Mammary epithelial cell (primary cell): ENCODE measurements at regions not wholly inside any gene's neighbourhood (a gene's known extent, or its start where the extent isn't known, plus 50 kb on each side); places are given as distances from the start of the nearest gene placed in this dataset.

Experiments
- EZH2 ChIP-seq: IDR thresholded peaks from 2 replicates; pipeline ENCODE4 v1.6.1; 2012; ENCODE audit warnings: low read length, inconsistent platforms, borderline replicate concordance
- TF ChIP-seq, protein P1 (sequence below), 2 donors: IDR thresholded peaks in 1 of 2; conservative IDR thresholded peaks in 1 of 2; 2 replicates each; pipeline ENCODE4 v1.5.1; 2011 to 2012; ENCODE audit warnings: inconsistent platforms in 2 of 2, low read length in 2 of 2, mild to moderate bottlenecking in 2 of 2, control low read depth in 1 of 2, low read depth in 1 of 2; ENCODE audit not compliant: insufficient read depth in 1 of 2; ENCODE audit errors: extremely low read depth in 1 of 2

DNA sequence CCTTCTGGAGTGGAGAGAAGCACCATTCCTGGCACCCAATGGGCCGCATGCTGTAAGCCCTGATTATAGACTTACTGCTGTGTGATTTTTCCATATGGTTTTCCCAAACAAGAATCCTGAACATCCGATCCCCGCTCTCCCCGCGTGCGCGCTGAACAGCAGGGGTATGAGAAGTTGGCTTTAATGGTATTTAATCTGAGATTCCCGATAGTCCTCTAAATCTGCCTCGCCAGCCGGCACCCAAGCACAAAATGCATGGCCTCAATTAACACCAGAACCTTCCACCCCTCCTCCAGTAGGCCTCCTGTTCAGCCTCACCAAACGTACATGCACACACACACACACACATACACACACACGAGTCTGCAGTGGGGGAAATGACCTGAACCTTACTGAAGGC is 480.3 kb downstream of the BCL11A start:
- TF ChIP-seq EZH2, result no peak
- TF ChIP-seq, protein P1, sequence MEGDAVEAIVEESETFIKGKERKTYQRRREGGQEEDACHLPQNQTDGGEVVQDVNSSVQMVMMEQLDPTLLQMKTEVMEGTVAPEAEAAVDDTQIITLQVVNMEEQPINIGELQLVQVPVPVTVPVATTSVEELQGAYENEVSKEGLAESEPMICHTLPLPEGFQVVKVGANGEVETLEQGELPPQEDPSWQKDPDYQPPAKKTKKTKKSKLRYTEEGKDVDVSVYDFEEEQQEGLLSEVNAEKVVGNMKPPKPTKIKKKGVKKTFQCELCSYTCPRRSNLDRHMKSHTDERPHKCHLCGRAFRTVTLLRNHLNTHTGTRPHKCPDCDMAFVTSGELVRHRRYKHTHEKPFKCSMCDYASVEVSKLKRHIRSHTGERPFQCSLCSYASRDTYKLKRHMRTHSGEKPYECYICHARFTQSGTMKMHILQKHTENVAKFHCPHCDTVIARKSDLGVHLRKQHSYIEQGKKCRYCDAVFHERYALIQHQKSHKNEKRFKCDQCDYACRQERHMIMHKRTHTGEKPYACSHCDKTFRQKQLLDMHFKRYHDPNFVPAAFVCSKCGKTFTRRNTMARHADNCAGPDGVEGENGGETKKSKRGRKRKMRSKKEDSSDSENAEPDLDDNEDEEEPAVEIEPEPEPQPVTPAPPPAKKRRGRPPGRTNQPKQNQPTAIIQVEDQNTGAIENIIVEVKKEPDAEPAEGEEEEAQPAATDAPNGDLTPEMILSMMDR (conservative IDR thresholded peaks at IDR 0.05 in 1 of 2, IDR thresholded peaks at IDR 0.05 in 1 of 2; ENCODE audit: extremely low read depth in 1 of 2, insufficient read depth in 1 of 2, low read depth in 1 of 2, low read length in 2 of 2), result no peak
